GM19452 (cell line): ENCODE measurements at regions not wholly inside any gene's neighbourhood (a gene's known extent, or its start where the extent isn't known, plus 50 kb on each side); places are given as distances from the start of the nearest gene placed in this dataset.

Experiments used
- ATAC-seq: cut with Tn5 transposase; IDR thresholded peaks from one replicate; pipeline ENCODE4 v1.9.1; 2021; ENCODE audit not compliant: unreplicated experiment

DNA sequence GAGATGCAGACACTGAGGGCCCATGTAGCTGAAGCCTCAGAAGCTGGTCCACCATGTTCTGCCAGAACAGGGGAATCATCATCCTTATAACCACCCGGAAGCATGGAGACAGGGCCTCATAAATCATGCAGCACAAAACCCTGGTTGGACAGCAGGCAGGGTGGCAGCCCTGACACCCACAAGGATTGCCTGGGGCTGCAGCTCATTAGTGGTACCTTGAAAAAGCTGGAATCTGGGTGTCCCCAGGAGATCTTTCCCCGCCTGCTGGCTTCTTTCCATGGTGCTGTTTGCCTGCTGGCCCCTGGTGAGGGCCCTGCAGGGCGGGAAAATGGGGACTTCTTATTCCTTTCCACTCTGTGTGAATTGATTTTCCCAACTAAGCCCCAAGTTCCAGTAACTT, 50.6 kb upstream of the GGTLC1 start:
- ATAC-seq = no peak
